Glutamatergic neuron (in vitro differentiated cells): ENCODE measurements at regions not wholly inside any gene's neighbourhood (a gene's known extent, or its start where the extent isn't known, plus 50 kb on each side); places are given as distances from the start of the nearest gene placed in this dataset.

Experiments
- DNase-seq: peaks from one replicate; pipeline ENCODE4 v3.0.0; 2022
- H3K27ac Mint-ChIP-seq: one replicate; pipeline ENCODE4 v1.8.0; 2020; ENCODE audit warnings: mild to moderate bottlenecking, mixed read lengths, inconsistent platforms; ENCODE audit not compliant: unreplicated experiment
- H3K27me3 Mint-ChIP-seq: one replicate; pipeline ENCODE4 v1.8.0; 2020; ENCODE audit warnings: mild to moderate bottlenecking, moderate library complexity, mixed read lengths, inconsistent platforms; ENCODE audit not compliant: unreplicated experiment
- H3K36me3 Mint-ChIP-seq: one replicate; pipeline ENCODE4 v1.8.0; 2020; ENCODE audit warnings: mild to moderate bottlenecking, mixed read lengths, inconsistent platforms; ENCODE audit not compliant: unreplicated experiment
- H3K4me1 Mint-ChIP-seq: one replicate; pipeline ENCODE4 v1.8.0; 2020; ENCODE audit warnings: mild to moderate bottlenecking, low read depth, mixed read lengths, inconsistent platforms; ENCODE audit not compliant: unreplicated experiment
- H3K4me3 Mint-ChIP-seq: one replicate; pipeline ENCODE4 v1.8.0; 2020; ENCODE audit warnings: mild to moderate bottlenecking, mixed read lengths, inconsistent platforms; ENCODE audit not compliant: unreplicated experiment
- H3K9me3 Mint-ChIP-seq: one replicate; pipeline ENCODE4 v1.8.0; 2020; ENCODE audit warnings: mild to moderate bottlenecking, moderate library complexity, mixed read lengths, inconsistent platforms; ENCODE audit not compliant: unreplicated experiment
- CTCF ChIP-seq: fragments of 200-600 bp; sonication (generic); IDR thresholded peaks from one replicate; pipeline ENCODE4 v1.5.0; 2021; ENCODE audit not compliant: partially characterized antibody, unreplicated experiment

GRCh38 chr14:54213536-54213935, 183.3 kb upstream of the CDKN3 start:
- no peak for DNase-seq
- no peak for TF ChIP-seq CTCF
- no peaks in the 10 kb centered on the region for H3K27me3 Mint-ChIP-seq
- H3K4me1 Mint-ChIP-seq: no peaks in the 10 kb centered on the region
- H3K36me3 Mint-ChIP-seq: no peaks in the 10 kb centered on the region
- no peaks in the 10 kb centered on the region for H3K9me3 Mint-ChIP-seq
- H3K4me3 Mint-ChIP-seq: no peak overlapping the region
- no peak overlapping the region for H3K27ac Mint-ChIP-seq

- Mint-ChIP-seq H3K9me3 (no peaks in the 10 kb centered on the region), H3K27me3 (no peaks in the 10 kb centered on the region), H3K4me1 (peaks cover 16% of the 10 kb centered on the region), H3K36me3 (no peaks in the 10 kb centered on the region), H3K4me3 (no peak overlapping the region), H3K27ac (no peak overlapping the region)
- no peak for TF ChIP-seq CTCF
- DNase-seq: no peak
Observed at GRCh38 chr14:54216827-54217226, 180.0 kb upstream of the CDKN3 start.

GRCh38 chr14:54219261-54220070, 177.3 kb upstream of the CDKN3 start:
- no peak for TF ChIP-seq CTCF
- H3K27me3 Mint-ChIP-seq: peaks cover 2% of the 10 kb centered on the region
- peak; percentile 33 for DNase-seq

GRCh38 chr14:54220071-54220703, 176.6 kb upstream of the CDKN3 start:
- Mint-ChIP-seq H3K27me3 (peaks cover 2% of the 10 kb centered on the region), H3K36me3 (no peaks in the 10 kb centered on the region), H3K4me1 (peaks cover 16% of the 10 kb centered on the region), H3K4me3 (peak overlapping the region; percentile 93), H3K27ac (peak overlapping the region; percentile 64), H3K9me3 (no peaks in the 10 kb centered on the region)
- DNase-seq: peak; percentile 54
- TF ChIP-seq CTCF: no peak

More at GRCh38 chr14:54219261-54220070, 177.3 kb upstream of the CDKN3 start:
- H3K27ac Mint-ChIP-seq: no peak overlapping the region
- peaks cover 16% of the 10 kb centered on the region for H3K4me1 Mint-ChIP-seq
- H3K4me3 Mint-ChIP-seq: peak overlapping the region; percentile 93
- H3K9me3 Mint-ChIP-seq: no peaks in the 10 kb centered on the region
- no peaks in the 10 kb centered on the region for H3K36me3 Mint-ChIP-seq
